ENCODE measurements at regions not wholly inside any gene's neighbourhood (a gene's known extent, or its start where the extent isn't known, plus 50 kb on each side); places are given as distances from the start of the nearest gene placed in this dataset.
"Not testable (repeated sequence)": the region's sequence is repeated elsewhere in the genome, so short reads cannot be mapped to it uniquely, and the experiment has no call there.

DNA sequence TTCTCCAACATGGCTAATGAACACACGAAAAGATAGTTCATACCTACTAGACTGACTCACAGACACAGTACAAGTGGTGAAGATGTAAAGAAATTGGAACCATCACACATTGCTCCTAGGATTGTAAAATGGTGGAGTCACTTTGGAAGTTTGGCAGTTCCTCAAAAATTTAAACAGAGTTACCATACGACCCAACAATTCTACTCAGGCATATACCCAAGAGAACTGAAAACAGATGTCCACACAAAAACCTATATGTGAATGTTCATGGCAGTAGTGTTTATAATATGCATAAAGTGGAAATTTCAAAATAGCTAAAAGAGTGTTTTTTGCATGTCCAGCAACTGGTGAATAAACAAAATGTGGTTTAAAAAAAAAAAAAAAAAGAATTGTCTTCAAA, 332.6 kb downstream of the PLPP3 start:
- TF ChIP-seq, protein P1, sequence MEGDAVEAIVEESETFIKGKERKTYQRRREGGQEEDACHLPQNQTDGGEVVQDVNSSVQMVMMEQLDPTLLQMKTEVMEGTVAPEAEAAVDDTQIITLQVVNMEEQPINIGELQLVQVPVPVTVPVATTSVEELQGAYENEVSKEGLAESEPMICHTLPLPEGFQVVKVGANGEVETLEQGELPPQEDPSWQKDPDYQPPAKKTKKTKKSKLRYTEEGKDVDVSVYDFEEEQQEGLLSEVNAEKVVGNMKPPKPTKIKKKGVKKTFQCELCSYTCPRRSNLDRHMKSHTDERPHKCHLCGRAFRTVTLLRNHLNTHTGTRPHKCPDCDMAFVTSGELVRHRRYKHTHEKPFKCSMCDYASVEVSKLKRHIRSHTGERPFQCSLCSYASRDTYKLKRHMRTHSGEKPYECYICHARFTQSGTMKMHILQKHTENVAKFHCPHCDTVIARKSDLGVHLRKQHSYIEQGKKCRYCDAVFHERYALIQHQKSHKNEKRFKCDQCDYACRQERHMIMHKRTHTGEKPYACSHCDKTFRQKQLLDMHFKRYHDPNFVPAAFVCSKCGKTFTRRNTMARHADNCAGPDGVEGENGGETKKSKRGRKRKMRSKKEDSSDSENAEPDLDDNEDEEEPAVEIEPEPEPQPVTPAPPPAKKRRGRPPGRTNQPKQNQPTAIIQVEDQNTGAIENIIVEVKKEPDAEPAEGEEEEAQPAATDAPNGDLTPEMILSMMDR (IDR thresholded peaks at IDR 0.05): not testable (repeated sequence)
- TF ChIP-seq POLR2AphosphoS5 (IDR thresholded peaks at IDR 0.05); POLR2A (IDR thresholded peaks at IDR 0.05); EP300 (IDR thresholded peaks at IDR 0.05; ENCODE audit: low read depth): not testable (repeated sequence)
